T-helper 1 cell treated with Interleukin-12 subunit alpha and Interleukin-12 subunit beta and Interleukin-4 antibody, amounts not matched to agents 30 μg/mL and 1 μg/mL, for 36 hours (primary cell): ENCODE measurements at regions not wholly inside any gene's neighbourhood (a gene's known extent, or its start where the extent isn't known, plus 50 kb on each side); places are given as distances from the start of the nearest gene placed in this dataset.
"Not testable (repeated sequence)": the region's sequence is repeated elsewhere in the genome, so short reads cannot be mapped to it uniquely, and the experiment has no call there.

Experiments used
- H3K27ac Mint-ChIP-seq: one replicate; pipeline ENCODE4 v1.8.0; 2021; ENCODE audit warnings: mild to moderate bottlenecking, mixed read lengths
- H3K27me3 Mint-ChIP-seq: one replicate; pipeline ENCODE4 v1.8.0; 2021; ENCODE audit warnings: low read depth, mixed read lengths
- H3K36me3 Mint-ChIP-seq: one replicate; pipeline ENCODE4 v1.8.0; 2021; ENCODE audit warnings: low read depth, mixed read lengths
- H3K4me1 Mint-ChIP-seq: one replicate; pipeline ENCODE4 v1.8.0; 2021; ENCODE audit warnings: low read depth, mixed read lengths
- H3K4me3 Mint-ChIP-seq: one replicate; pipeline ENCODE4 v1.8.0; 2021; ENCODE audit warnings: mild to moderate bottlenecking, moderate library complexity, mixed read lengths
- H3K9me3 Mint-ChIP-seq: one replicate; pipeline ENCODE4 v1.8.0; 2021; ENCODE audit warnings: mixed read lengths

DNA sequence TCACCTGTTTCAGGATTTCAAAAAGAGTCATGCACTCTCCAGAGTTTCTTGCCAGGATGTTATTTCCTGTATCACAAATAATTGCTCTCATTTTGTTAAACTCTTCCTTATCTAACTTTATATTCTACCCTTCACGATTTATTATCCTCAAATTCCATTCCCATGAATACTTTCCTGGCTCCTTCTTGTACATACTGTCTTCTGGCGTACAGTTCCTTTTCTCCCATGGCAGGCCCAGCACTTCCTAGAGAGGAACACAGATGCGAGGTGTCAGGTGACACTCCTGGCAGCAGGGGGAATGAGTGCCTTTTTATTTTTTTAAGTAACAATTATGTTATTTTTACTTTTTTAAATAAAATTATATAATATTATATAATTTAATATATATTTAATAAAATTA lies 411.9 kb downstream of the TFEC start:
- Mint-ChIP-seq H3K27ac (no peak overlapping the region), H3K27me3 (no peaks in the 10 kb centered on the region), H3K36me3 (no peaks in the 10 kb centered on the region), H3K9me3 (no peaks in the 10 kb centered on the region), H3K4me1 (no peaks in the 10 kb centered on the region), H3K4me3 (no peak overlapping the region)

DNA sequence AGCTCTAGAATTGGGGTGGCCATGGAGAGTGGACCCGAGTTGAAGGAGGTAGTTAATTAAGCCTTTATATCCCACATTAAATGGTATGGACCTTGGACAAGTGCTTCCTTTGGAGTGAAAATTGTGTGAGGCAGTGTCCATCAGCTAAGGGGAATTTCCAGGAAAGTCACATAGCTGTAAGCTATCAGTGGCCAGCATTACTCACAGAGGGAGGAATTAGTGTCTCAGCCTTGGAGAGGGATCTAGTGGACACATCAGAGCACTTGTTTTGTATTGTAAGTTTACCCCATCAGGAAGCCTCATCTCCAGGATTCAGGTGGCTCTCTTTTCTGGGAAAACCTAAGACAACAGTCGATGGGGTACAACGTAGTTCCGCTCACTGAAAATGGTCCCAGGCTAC lies 416.7 kb downstream of the TFEC start:
- Mint-ChIP-seq H3K36me3 (no peaks in the 10 kb centered on the region), H3K4me1 (no peaks in the 10 kb centered on the region), H3K4me3 (no peak overlapping the region), H3K27me3 (no peaks in the 10 kb centered on the region), H3K27ac (no peak overlapping the region), H3K9me3 (no peaks in the 10 kb centered on the region)

DNA sequence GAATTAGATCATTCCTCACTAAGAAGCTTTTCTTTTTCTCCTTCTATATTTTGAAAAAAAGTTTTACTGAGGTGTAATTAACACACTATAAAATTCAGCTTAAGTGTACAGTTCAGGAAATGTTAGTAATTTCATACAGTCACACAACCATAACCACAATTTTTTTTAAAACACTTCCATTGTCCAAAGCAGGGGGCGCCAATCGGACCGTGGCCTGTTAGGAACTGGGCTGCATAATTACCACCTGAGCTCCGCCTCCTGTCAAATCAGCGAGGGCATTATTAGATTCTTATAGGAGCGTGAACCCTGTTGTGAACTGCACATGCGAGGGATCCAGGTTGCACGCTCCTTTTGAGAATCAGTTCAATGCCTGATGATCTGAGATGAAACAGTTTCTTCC lies 427.1 kb downstream of the TFEC start:
- Mint-ChIP-seq H3K4me3 (no peak overlapping the region), H3K4me1 (no peaks in the 10 kb centered on the region), H3K27ac (no peak overlapping the region), H3K36me3 (no peaks in the 10 kb centered on the region), H3K9me3 (no peaks in the 10 kb centered on the region), H3K27me3 (no peaks in the 10 kb centered on the region)

DNA sequence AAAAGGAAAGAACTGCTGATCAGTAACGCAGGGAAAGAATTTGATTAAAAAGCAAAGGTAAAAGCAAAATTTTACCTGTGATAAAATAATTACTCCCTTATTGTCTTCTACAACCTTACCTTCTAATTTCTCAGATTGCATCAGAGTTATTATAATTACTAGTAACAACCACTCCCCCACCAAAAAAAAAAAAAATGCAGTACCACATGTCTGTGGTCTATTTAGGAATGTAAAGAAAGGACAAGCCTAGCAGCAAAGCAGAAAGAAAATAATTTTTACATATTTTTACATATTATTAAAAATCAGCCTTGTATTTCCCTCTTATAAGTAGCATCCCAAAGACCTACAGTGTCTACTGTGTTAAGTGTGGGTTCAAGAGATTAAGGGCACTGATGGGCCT lies 430.4 kb downstream of the TFEC start:
- H3K27me3 Mint-ChIP-seq = no peaks in the 10 kb centered on the region
- no peaks in the 10 kb centered on the region for H3K9me3 Mint-ChIP-seq
- no peak overlapping the region for H3K4me3 Mint-ChIP-seq
- H3K36me3 Mint-ChIP-seq = no peaks in the 10 kb centered on the region
- no peaks in the 10 kb centered on the region for H3K4me1 Mint-ChIP-seq
- no peak overlapping the region for H3K27ac Mint-ChIP-seq

DNA sequence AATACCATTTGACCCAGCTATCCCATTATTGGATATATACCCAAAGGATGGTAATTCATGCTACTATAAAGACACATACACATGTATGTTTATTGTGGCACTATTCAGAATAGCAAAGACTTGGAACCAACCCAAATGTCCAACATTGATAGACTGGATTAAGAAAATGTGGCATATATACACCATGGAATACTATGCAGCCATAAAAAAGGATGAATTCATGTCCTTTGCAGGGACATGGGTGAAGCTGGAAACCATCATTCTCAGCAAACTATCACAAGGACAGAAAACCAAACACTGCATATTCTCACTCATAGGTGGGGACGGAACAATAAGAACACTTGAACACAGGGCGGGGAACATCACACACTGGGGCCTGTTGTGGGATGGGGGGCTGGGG lies 431.4 kb downstream of the TFEC start:
- not testable (repeated sequence) for H3K9me3 Mint-ChIP-seq, H3K27me3 Mint-ChIP-seq, H3K4me3 Mint-ChIP-seq, H3K27ac Mint-ChIP-seq, H3K36me3 Mint-ChIP-seq, H3K4me1 Mint-ChIP-seq

DNA sequence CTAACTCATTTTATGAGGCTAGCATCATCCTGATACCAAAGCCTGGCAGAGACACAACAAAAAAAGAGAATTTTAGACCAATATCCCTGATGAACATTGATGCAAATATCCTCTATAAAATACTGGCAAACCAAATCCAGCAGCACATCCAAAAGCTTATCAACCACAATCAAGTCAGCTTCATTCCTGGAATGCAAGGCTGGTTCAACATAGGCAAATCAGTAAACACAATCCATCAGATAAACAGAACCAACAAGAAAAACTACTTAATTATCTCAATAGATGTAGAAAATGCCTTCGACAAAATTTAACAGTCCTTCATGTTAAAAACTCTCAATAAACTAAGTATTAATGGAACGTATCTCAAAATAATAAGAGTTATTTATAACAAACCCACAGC lies 433.3 kb downstream of the TFEC start:
- not testable (repeated sequence) for H3K4me1 Mint-ChIP-seq, H3K4me3 Mint-ChIP-seq, H3K27ac Mint-ChIP-seq, H3K27me3 Mint-ChIP-seq, H3K36me3 Mint-ChIP-seq, H3K9me3 Mint-ChIP-seq

DNA sequence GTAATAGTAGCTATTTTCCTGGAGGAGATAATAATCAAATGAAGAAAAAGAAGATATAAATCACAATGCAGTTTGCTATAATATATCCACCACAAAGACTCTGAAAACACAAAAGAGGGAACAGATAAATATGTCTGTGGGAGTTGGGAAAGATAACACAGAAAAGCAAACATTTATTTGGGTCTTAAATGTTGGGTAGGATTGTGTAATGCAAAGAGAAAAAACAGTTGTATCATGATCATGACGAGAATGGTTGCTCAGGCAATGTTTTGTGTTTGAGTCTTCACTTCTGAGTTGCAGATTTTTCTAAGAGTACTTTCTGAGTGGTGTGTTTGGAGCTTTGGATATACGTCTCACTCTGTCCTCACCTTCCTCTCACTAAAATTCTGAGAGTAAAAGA lies 437.5 kb downstream of the TFEC start:
- no peak overlapping the region for H3K4me3 Mint-ChIP-seq
- H3K4me1 Mint-ChIP-seq = no peaks in the 10 kb centered on the region
- no peaks in the 10 kb centered on the region for H3K27me3 Mint-ChIP-seq
- no peaks in the 10 kb centered on the region for H3K36me3 Mint-ChIP-seq
- no peak overlapping the region for H3K27ac Mint-ChIP-seq
- H3K9me3 Mint-ChIP-seq = peaks cover 6% of the 10 kb centered on the region

DNA sequence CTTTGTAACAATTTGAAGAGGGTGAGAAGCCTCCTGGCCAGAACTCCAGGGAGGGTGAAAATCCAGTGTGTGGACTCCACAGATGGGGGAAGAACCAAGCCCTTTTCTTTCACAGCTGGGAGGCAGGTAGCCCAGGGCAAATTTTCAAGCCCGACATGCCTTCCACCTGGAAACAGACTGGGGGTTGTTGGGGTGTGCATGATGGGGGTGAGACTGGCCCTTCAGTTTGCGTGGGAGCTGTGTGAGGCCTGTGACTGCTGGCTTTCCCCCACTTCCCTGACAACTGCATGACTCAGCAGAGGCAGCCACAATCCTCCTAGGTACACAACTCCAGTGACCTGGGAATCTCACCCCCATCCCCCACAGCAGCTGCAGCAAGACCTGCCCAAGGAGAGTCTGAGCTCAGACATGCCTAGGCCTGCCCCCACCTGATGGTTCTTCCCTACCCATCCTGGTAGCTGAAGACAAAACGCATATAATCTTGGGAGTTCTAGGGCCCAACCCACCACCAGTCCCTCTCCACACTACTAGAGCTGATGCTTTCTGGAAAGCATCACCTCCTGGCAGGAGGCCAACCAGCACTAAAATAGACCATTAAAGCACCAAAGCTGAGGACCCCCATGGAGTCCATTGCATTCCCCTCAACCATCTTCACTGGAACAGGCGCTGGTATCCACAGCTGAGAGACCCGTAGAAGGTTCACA lies 445.4 kb downstream of the TFEC start:
- no peaks in the 10 kb centered on the region for H3K36me3 Mint-ChIP-seq
- no peaks in the 10 kb centered on the region for H3K27me3 Mint-ChIP-seq
- no peaks in the 10 kb centered on the region for H3K9me3 Mint-ChIP-seq
- no peak overlapping the region for H3K4me3 Mint-ChIP-seq
- no peak overlapping the region for H3K27ac Mint-ChIP-seq
- H3K4me1 Mint-ChIP-seq = no peaks in the 10 kb centered on the region

DNA sequence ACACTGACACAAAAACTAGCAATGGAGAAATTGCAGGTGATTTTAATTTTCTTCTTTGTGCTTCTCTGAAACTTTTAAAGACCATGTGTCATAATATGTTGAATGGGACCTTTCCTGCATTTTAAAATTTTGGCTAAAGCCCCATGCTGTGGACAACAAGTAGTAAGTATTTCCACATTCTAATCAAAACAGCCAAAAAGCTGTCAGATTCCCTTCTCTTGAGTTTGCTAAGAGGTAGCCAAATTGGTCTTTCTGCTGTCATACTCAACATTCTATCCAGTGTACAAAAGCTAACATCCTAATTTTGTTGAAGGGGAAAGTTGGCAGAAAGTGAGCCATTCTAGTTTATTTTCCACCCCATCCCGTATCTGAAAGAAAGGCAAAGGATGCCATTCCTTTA lies 447.6 kb downstream of the TFEC start:
- Mint-ChIP-seq H3K4me3 (no peak overlapping the region), H3K27ac (no peak overlapping the region), H3K4me1 (no peaks in the 10 kb centered on the region), H3K36me3 (no peaks in the 10 kb centered on the region), H3K27me3 (no peaks in the 10 kb centered on the region), H3K9me3 (no peaks in the 10 kb centered on the region)

DNA sequence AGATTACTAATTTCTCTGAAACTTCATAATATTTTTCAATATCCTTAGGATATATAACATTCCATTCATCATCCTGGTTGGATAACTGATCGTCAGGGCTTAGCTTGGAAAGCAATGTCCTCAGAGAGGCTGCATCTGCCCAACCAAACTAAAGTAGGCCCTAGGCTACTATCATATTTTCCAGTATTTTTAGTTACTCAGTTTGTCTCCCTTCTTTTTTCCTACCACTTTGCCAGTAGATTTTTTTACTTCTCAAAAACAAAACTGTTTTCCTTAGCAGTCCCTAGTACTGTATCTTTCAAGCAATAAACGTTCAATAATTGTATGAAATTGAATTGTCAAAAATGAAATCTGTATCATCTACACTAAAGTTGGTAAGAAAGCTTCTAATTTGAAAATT lies 452.0 kb downstream of the TFEC start:
- Mint-ChIP-seq H3K4me1 (no peaks in the 10 kb centered on the region), H3K27me3 (no peaks in the 10 kb centered on the region), H3K9me3 (no peaks in the 10 kb centered on the region), H3K4me3 (no peak overlapping the region), H3K27ac (no peak overlapping the region), H3K36me3 (no peaks in the 10 kb centered on the region)

DNA sequence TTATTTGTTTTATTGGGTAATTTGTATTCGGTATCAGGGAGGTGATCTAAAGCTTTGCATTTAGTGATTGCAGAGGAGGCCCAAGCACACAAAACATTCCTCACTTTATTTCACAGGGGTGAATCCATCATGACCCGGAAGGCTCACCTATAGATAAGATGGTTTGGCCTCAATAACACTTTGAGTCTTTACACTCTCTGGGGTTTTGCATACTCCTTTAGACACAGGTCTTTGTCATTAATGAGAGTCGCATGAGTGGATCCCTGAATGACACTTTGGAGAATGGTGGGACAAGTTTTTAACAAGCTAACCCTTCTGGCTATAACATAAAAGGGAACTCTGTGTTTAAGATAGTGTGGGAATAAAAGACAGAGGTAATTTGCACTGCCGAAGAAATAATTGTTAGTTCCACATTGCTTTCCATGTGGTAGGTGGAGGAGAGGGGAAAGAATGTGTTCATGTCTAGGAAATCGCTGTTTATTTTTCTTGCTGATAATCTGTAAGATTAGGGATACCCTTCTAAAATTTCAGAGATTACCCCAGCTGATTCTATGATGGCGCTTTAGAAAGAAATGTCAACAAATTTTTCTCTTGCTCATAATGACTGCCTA lies 455.8 kb downstream of the TFEC start:
- Mint-ChIP-seq H3K27me3 (no peaks in the 10 kb centered on the region), H3K4me1 (no peaks in the 10 kb centered on the region), H3K27ac (no peak overlapping the region), H3K9me3 (no peaks in the 10 kb centered on the region), H3K4me3 (no peak overlapping the region), H3K36me3 (no peaks in the 10 kb centered on the region)

DNA sequence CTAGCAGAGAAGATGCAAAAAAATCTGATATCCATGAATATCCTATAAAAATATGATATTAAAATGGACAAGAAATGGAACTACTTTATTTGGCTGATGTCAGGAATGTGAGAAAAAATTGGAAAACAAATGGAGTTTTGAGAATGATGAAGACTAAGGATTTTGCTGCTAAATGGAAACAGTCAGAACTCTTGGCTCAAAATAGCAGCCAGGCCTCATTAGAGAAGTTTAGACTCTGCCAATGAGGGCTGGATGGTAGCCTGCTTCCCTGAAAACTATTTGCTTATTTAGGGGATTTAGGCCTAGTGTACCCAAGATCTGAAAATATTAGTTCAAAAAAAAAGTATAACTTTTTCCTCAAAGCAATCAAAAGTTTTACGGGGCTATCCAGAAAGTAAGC lies 458.5 kb downstream of the TFEC start:
- Mint-ChIP-seq H3K4me1 (no peaks in the 10 kb centered on the region), H3K27ac (no peak overlapping the region), H3K4me3 (no peak overlapping the region), H3K36me3 (no peaks in the 10 kb centered on the region), H3K9me3 (no peaks in the 10 kb centered on the region), H3K27me3 (no peaks in the 10 kb centered on the region)

DNA sequence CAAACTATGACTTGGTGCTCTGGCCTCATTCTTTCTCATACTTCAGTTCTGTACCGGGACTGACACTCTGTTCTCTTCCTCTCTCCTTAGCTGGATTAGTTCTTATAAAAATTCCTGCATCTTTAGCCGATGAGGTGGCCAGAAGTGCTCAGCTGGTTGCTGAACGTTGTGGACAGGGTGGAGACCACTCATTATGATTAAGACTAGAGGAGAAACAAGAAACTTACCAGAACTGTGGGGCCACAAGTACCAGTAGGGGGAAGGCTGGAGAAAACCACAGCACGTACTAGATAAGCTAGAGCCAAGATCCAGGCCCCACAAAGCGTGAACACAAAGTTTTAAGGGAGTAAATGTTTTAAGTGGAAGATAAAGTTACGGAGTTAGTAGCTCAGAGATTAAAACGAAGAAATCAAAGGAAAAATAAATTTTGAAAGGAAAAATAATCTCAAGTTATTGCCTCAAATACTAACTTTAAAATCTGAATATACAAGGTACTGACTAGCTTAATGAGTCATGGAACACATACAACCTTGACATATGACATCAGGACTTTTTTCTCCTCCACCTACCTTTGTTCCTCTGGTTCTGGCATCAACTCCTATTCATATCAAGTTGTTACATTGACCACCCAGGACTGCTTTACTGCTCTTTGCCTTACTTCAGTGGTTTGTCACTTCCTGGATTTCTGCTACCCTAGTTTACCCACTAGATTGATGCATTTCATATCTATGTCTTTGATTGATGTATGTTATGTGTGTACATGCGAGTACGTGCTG lies 469.0 kb downstream of the TFEC start:
- no peaks in the 10 kb centered on the region for H3K4me1 Mint-ChIP-seq
- no peaks in the 10 kb centered on the region for H3K36me3 Mint-ChIP-seq
- H3K27ac Mint-ChIP-seq = no peak overlapping the region
- H3K9me3 Mint-ChIP-seq = no peaks in the 10 kb centered on the region
- no peak overlapping the region for H3K4me3 Mint-ChIP-seq
- H3K27me3 Mint-ChIP-seq = no peaks in the 10 kb centered on the region

DNA sequence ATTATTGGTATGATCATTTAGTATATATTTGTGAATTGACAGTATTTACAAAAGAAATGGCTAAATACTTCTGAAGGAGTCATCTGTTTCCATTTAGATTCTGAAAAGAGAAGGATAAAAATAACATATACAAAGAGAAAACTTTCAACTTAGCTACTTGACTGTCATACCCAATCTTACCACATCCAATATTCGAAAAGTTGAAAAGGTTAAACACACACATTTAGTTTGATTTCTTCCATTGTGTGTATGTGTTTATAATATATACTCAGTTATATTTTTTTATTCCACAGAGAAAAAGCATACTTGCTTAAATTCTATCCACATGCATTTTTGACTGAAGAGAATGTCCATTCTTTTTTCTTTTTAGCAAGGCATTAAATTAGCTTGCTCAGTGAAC lies 470.7 kb downstream of the TFEC start:
- no peaks in the 10 kb centered on the region for H3K4me1 Mint-ChIP-seq
- no peaks in the 10 kb centered on the region for H3K27me3 Mint-ChIP-seq
- no peak overlapping the region for H3K4me3 Mint-ChIP-seq
- H3K27ac Mint-ChIP-seq = no peak overlapping the region
- H3K9me3 Mint-ChIP-seq = no peaks in the 10 kb centered on the region
- H3K36me3 Mint-ChIP-seq = no peaks in the 10 kb centered on the region

DNA sequence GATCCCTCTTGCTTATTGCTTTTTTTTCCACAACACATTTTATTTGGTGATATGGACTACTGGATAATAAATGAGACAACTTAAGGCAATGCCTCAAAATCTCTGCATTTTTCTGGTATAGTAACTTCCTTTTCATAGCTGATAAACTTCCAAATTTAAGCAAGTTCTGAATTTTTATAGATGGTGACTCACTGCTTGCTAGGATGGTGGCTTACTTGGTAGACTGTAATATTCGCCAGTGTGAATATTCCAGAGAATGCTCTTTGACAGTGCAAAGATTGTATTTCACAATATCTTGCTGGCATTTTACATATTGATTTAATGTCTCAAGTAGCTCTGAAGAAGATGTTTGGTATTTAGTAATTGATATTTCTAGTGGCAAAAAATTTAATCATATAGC lies 472.4 kb downstream of the TFEC start:
- no peaks in the 10 kb centered on the region for H3K27me3 Mint-ChIP-seq
- H3K4me3 Mint-ChIP-seq = no peak overlapping the region
- no peaks in the 10 kb centered on the region for H3K36me3 Mint-ChIP-seq
- H3K4me1 Mint-ChIP-seq = no peaks in the 10 kb centered on the region
- H3K27ac Mint-ChIP-seq = no peak overlapping the region
- no peaks in the 10 kb centered on the region for H3K9me3 Mint-ChIP-seq
